ENCODE measurements at regions not wholly inside any gene's neighbourhood (a gene's known extent, or its start where the extent isn't known, plus 50 kb on each side); places are given as distances from the start of the nearest gene placed in this dataset.
A peak's percentile ranks its signal among the peaks of the same experiment; 100 is the strongest.
"Not testable (repeated sequence)": the region's sequence is repeated elsewhere in the genome, so short reads cannot be mapped to it uniquely, and the experiment has no call there.

- no peak for DNase-seq (ENCODE audit: low read depth in 4 of 4, low spot score in 3 of 4)
Measured at GRCh38 chr2:116490511-116491145, 1323.9 kb upstream of the DDX18 start.

- no peak for DNase-seq (ENCODE audit: low read depth in 4 of 4, low spot score in 3 of 4)
Measured at GRCh38 chr2:116491292-116491691, 1323.2 kb upstream of the DDX18 start.

- DNase-seq (ENCODE audit: low read depth in 4 of 4, low spot score in 3 of 4): no peak
Measured at GRCh38 chr2:116499389-116499788, 1315.1 kb upstream of the DDX18 start.

GRCh38 chr2:116510117-116510671 is 1304.3 kb upstream of the DDX18 start:
- peak in 1 of 4 donors; percentile 2 for DNase-seq (ENCODE audit: low read depth in 4 of 4, low spot score in 3 of 4)

- DNase-seq (ENCODE audit: low read depth in 4 of 4, low spot score in 3 of 4): no peak
Measured at GRCh38 chr2:116511426-116511825, 1303.1 kb upstream of the DDX18 start.

- no peak for DNase-seq (ENCODE audit: low read depth in 4 of 4, low spot score in 3 of 4)
Measured at GRCh38 chr2:116513991-116514390, 1300.5 kb upstream of the DDX18 start.

- DNase-seq (ENCODE audit: low read depth in 4 of 4, low spot score in 3 of 4): no peak
Measured at GRCh38 chr2:116517936-116518335, 1296.6 kb upstream of the DDX18 start.

GRCh38 chr2:116537811-116538210 is 1276.7 kb upstream of the DDX18 start:
- DNase-seq (ENCODE audit: low read depth in 4 of 4, low spot score in 3 of 4): no peak

- DNase-seq (ENCODE audit: low read depth in 4 of 4, low spot score in 3 of 4): no peak
Measured at GRCh38 chr2:116545286-116546068, 1269.0 kb upstream of the DDX18 start.

GRCh38 chr2:116552738-116553419 is 1261.6 kb upstream of the DDX18 start:
- DNase-seq (ENCODE audit: low read depth in 4 of 4, low spot score in 3 of 4): not testable (repeated sequence)

- no peak for DNase-seq (ENCODE audit: low read depth in 4 of 4, low spot score in 3 of 4)
Measured at GRCh38 chr2:116580209-116580608, 1234.3 kb upstream of the DDX18 start.

GRCh38 chr2:116582850-116583249 is 1231.6 kb upstream of the DDX18 start:
- DNase-seq (ENCODE audit: low read depth in 4 of 4, low spot score in 3 of 4): no peak

GRCh38 chr2:116585669-116586327 is 1228.7 kb upstream of the DDX18 start:
- no peak for DNase-seq (ENCODE audit: low read depth in 4 of 4, low spot score in 3 of 4)

- DNase-seq (ENCODE audit: low read depth in 4 of 4, low spot score in 3 of 4): no peak
Measured at GRCh38 chr2:116586328-116586689, 1228.2 kb upstream of the DDX18 start.

Data from right renal pelvis (tissue), 4 donors.